Panc1 (cell line): ENCODE measurements at regions not wholly inside any gene's neighbourhood (a gene's known extent, or its start where the extent isn't known, plus 50 kb on each side); places are given as distances from the start of the nearest gene placed in this dataset.

Experiments used
- TCF7L2 ChIP-seq: IDR thresholded peaks from 2 replicates; pipeline ENCODE4 v1.6.1; 2011; ENCODE audit warnings: mild to moderate bottlenecking, low read depth, low read length, inconsistent platforms
- TF ChIP-seq, protein P1 (sequence below): fragments of 450-650 bp; IDR thresholded peaks from 2 replicates; pipeline ENCODE4 v1.5.1; 2017; ENCODE audit warnings: mild to moderate bottlenecking
- TF ChIP-seq, protein P2 (sequence below), 2 experiments: IDR thresholded peaks; 2 replicates each; pipeline ENCODE4 v1.6.1; 2011 to 2012; ENCODE audit warnings: low read depth in 2 of 2, control low read depth in 1 of 2, low read length in 1 of 2, mild to moderate bottlenecking in 1 of 2, moderate library complexity in 1 of 2; ENCODE audit not compliant: insufficient read depth in 1 of 2

DNA sequence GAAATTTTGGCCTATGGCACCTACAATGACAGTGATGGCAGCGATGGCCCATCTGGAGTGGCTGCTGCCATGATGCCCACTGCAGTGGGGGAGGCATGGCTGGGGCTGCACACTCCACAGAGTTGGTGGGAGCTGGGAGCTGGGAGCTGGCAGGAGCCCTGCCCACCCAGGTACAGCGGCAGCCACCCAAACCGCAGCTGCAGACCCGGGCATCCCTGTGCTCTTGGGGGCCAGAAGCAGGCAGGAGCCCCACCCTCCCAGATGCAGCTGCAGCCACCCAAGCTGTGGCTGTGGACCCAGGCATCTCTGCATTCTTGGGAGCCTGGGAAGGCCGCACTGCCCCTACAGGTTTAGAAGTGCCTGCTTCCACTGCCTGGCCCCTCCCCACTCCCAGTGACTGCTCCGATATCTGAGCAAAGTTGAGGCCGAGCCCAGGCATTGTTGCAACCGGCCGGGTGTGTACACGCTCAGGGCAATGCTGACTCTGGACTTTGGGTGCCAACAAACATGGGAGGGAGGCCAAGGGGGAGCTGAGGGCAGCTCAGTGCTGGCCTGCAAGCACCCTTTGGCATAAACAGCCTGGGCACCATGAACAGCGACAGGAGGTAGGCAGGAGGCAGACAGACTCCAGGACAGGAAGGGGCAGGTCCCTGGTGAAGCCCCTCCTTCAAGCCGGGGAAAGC is 82.8 kb downstream of the PPP4R3C start:
- TF ChIP-seq, protein P1, sequence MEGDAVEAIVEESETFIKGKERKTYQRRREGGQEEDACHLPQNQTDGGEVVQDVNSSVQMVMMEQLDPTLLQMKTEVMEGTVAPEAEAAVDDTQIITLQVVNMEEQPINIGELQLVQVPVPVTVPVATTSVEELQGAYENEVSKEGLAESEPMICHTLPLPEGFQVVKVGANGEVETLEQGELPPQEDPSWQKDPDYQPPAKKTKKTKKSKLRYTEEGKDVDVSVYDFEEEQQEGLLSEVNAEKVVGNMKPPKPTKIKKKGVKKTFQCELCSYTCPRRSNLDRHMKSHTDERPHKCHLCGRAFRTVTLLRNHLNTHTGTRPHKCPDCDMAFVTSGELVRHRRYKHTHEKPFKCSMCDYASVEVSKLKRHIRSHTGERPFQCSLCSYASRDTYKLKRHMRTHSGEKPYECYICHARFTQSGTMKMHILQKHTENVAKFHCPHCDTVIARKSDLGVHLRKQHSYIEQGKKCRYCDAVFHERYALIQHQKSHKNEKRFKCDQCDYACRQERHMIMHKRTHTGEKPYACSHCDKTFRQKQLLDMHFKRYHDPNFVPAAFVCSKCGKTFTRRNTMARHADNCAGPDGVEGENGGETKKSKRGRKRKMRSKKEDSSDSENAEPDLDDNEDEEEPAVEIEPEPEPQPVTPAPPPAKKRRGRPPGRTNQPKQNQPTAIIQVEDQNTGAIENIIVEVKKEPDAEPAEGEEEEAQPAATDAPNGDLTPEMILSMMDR: no peak
- TF ChIP-seq, protein P2, sequence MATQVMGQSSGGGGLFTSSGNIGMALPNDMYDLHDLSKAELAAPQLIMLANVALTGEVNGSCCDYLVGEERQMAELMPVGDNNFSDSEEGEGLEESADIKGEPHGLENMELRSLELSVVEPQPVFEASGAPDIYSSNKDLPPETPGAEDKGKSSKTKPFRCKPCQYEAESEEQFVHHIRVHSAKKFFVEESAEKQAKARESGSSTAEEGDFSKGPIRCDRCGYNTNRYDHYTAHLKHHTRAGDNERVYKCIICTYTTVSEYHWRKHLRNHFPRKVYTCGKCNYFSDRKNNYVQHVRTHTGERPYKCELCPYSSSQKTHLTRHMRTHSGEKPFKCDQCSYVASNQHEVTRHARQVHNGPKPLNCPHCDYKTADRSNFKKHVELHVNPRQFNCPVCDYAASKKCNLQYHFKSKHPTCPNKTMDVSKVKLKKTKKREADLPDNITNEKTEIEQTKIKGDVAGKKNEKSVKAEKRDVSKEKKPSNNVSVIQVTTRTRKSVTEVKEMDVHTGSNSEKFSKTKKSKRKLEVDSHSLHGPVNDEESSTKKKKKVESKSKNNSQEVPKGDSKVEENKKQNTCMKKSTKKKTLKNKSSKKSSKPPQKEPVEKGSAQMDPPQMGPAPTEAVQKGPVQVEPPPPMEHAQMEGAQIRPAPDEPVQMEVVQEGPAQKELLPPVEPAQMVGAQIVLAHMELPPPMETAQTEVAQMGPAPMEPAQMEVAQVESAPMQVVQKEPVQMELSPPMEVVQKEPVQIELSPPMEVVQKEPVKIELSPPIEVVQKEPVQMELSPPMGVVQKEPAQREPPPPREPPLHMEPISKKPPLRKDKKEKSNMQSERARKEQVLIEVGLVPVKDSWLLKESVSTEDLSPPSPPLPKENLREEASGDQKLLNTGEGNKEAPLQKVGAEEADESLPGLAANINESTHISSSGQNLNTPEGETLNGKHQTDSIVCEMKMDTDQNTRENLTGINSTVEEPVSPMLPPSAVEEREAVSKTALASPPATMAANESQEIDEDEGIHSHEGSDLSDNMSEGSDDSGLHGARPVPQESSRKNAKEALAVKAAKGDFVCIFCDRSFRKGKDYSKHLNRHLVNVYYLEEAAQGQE (IDR thresholded peaks at IDR 0.05; ENCODE audit: insufficient read depth in 1 of 2, low read depth in 2 of 2, low read length in 1 of 2): no peak
- TF ChIP-seq TCF7L2: no peak
